ENCODE measurements at regions not wholly inside any gene's neighbourhood (a gene's known extent, or its start where the extent isn't known, plus 50 kb on each side); places are given as distances from the start of the nearest gene placed in this dataset.
A peak's percentile ranks its signal among the peaks of the same experiment; 100 is the strongest.

DNA sequence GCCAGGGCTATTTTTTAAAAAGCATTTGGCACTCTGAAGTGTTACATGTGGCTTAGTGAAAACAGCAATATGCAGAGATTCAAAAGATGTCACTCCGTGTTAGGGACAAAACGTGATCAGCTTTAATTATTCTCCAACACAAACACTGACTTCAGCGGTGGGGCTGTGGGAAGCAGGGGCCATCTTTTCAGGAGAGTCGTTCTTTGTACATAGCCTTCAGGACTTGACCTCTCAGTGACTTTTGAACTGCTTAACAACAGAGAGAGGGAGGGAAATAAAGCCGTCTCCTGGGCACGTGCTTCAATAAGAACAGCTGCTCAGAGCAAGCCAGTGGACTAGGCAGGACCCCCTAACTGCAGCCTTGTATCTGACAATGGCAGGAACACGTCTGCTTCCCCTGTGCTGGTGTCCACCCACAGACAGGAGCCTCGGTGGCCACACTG lies 95.0 kb upstream of the HDAC4 start:
- no peaks in the 10 kb centered on the region for H3K27me3 ChIP-seq
- H3K27ac ChIP-seq: no peak overlapping the region
- H3K4me1 ChIP-seq (ENCODE audit: control insufficient read depth in 1 of 2, insufficient read depth in 1 of 2, low read depth in 1 of 2, low read length in 1 of 2): peaks cover 44% of the 10 kb centered on the region in 2 experiments
- H3K36me3 ChIP-seq: no peaks in the 10 kb centered on the region
- no peak overlapping the region for H3K4me3 ChIP-seq (ENCODE audit: low read depth in 1 of 2, low read length in 1 of 2)
- TF ChIP-seq, protein P1, sequence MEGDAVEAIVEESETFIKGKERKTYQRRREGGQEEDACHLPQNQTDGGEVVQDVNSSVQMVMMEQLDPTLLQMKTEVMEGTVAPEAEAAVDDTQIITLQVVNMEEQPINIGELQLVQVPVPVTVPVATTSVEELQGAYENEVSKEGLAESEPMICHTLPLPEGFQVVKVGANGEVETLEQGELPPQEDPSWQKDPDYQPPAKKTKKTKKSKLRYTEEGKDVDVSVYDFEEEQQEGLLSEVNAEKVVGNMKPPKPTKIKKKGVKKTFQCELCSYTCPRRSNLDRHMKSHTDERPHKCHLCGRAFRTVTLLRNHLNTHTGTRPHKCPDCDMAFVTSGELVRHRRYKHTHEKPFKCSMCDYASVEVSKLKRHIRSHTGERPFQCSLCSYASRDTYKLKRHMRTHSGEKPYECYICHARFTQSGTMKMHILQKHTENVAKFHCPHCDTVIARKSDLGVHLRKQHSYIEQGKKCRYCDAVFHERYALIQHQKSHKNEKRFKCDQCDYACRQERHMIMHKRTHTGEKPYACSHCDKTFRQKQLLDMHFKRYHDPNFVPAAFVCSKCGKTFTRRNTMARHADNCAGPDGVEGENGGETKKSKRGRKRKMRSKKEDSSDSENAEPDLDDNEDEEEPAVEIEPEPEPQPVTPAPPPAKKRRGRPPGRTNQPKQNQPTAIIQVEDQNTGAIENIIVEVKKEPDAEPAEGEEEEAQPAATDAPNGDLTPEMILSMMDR (IDR thresholded peaks at IDR 0.05): no peak
- H3K9me3 ChIP-seq: no peaks in the 10 kb centered on the region

DNA sequence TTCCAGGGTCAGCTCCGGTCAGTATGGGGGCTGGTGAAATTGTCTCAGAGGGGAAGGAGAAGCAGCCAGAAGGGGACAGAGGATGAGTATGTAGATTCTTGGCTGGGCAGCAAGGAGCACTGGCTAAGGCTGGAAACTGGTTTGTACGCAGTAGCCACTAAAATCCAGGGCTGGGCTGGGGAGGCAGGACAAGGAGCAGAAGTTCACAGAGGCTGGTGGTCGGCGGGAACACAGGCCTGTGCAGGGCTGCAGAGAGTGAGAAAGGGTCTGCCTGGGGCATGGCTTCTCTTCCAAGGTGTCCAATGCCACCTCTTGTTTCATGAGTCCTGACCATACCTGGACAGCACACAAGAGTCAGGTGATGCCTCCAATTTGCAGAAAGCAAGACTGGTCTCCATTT lies 94.4 kb upstream of the HDAC4 start:
- TF ChIP-seq, protein P1 (IDR thresholded peaks at IDR 0.05): no peak
- Histone ChIP-seq H3K27ac (no peak overlapping the region), H3K4me3 (ENCODE audit: low read depth in 1 of 2, low read length in 1 of 2) (no peak overlapping the region), H3K27me3 (no peaks in the 10 kb centered on the region), H3K4me1 (ENCODE audit: control insufficient read depth in 1 of 2, insufficient read depth in 1 of 2, low read depth in 1 of 2, low read length in 1 of 2) (peaks cover 37% of the 10 kb centered on the region in 2 experiments), H3K36me3 (no peaks in the 10 kb centered on the region), H3K9me3 (no peaks in the 10 kb centered on the region)

DNA sequence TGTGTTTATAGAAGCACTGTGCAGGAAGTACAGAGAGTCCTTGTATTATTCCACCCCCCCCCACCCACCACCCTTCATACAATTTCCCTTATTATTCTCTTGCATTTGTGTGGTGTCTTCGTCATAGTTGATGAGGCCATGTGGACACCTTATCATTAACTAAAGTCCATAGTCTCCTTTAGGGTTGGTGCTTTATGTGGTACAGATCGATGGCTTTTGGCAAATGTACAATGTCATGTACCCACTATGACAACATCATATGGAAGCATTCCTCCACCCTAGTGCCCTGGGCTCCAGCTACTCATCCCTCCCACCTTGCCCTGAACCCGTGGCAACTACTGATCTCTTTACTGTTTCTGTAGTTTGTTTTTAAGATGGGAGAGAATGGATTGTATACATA lies 93.8 kb upstream of the HDAC4 start:
- peaks cover 31% of the 10 kb centered on the region in 2 experiments for H3K4me1 ChIP-seq (ENCODE audit: control insufficient read depth in 1 of 2, insufficient read depth in 1 of 2, low read depth in 1 of 2, low read length in 1 of 2)
- peak overlapping the region; percentile 71 for H3K27ac ChIP-seq
- TF ChIP-seq, protein P1 (IDR thresholded peaks at IDR 0.05): no peak
- H3K9me3 ChIP-seq: no peaks in the 10 kb centered on the region
- H3K27me3 ChIP-seq: no peaks in the 10 kb centered on the region
- H3K4me3 ChIP-seq (ENCODE audit: low read depth in 1 of 2, low read length in 1 of 2): no peak overlapping the region
- no peaks in the 10 kb centered on the region for H3K36me3 ChIP-seq

DNA sequence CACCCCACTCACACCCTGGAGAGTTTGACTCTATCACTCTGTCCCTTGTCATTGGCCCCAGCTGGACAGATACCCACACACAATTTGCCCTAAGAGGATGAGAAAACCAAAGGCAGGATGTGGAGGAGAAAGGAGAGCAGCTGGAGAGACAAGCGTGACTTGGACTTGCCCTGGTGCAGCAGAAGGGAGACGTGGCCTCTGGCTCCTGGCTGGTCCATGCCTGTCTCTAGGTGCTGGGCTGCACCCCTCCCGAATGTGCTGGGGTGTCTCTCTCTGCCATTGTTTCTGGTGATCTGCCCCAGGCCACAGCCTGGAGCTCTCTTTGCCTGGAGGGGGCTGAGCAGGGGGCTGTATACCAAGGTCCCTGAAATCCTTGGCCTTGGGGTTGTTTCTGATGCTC lies 88.7 kb upstream of the HDAC4 start:
- no peaks in the 10 kb centered on the region for H3K27me3 ChIP-seq
- H3K27ac ChIP-seq: no peak overlapping the region
- TF ChIP-seq, protein P1 (IDR thresholded peaks at IDR 0.05): no peak
- H3K4me3 ChIP-seq (ENCODE audit: low read depth in 1 of 2, low read length in 1 of 2): no peak overlapping the region
- H3K4me1 ChIP-seq (ENCODE audit: control insufficient read depth in 1 of 2, insufficient read depth in 1 of 2, low read depth in 1 of 2, low read length in 1 of 2): peaks cover 17 to 18% of the 10 kb centered on the region in 2 experiments
- no peaks in the 10 kb centered on the region for H3K36me3 ChIP-seq
- no peaks in the 10 kb centered on the region for H3K9me3 ChIP-seq

DNA sequence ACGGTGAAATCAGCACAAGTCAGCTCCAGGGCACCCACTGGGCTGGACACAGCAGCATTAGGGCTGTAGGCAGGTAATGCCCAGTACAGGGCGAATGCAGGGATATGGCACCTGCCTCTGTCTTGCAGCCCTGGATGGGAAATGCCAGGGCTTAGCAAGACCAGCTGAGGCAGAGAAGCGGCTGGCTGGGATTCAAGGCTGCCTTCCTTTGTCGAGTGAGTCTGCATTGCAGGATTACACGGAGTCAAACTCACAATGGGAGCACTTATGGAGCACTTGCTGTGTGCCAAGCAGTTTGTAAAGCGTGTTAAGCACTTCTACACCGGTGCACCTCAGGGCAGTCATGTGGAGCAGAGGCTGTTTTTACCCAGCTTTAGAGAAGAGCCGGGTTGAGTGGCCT lies 87.3 kb upstream of the HDAC4 start:
- H3K4me3 ChIP-seq (ENCODE audit: low read depth in 1 of 2, low read length in 1 of 2): no peak overlapping the region
- H3K27ac ChIP-seq: no peak overlapping the region
- H3K4me1 ChIP-seq (ENCODE audit: control insufficient read depth in 1 of 2, insufficient read depth in 1 of 2, low read depth in 1 of 2, low read length in 1 of 2): peaks cover 5 to 9% of the 10 kb centered on the region in 2 experiments
- H3K27me3 ChIP-seq: no peaks in the 10 kb centered on the region
- TF ChIP-seq, protein P1 (IDR thresholded peaks at IDR 0.05): no peak
- no peaks in the 10 kb centered on the region for H3K36me3 ChIP-seq
- H3K9me3 ChIP-seq: no peaks in the 10 kb centered on the region

DNA sequence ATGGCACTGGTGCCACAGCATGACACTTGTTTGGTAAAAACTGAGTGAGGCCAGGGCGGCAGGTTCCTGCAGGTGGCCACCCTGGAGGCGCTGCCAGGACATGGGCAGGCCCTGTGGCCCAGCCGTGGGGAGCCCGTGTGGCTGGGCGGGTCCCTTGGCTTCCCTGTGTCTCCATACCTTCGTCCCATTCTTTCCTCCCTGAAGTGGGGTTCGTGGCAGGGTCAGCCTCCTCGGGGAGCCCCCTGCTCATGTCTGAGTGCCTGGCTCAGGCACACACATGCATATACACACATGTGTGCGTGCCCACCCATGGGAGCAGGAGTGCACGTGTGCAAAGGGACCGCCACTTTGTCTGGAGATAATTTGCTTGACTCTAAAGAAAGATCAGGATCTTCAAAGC lies 86.5 kb upstream of the HDAC4 start:
- H3K4me1 ChIP-seq (ENCODE audit: control insufficient read depth in 1 of 2, insufficient read depth in 1 of 2, low read depth in 1 of 2, low read length in 1 of 2): peaks cover 0 to under 1% of the 10 kb centered on the region in 2 experiments
- H3K27me3 ChIP-seq: no peaks in the 10 kb centered on the region
- TF ChIP-seq, protein P1 (IDR thresholded peaks at IDR 0.05): no peak
- H3K27ac ChIP-seq: no peak overlapping the region
- H3K36me3 ChIP-seq: no peaks in the 10 kb centered on the region
- H3K4me3 ChIP-seq (ENCODE audit: low read depth in 1 of 2, low read length in 1 of 2): no peak overlapping the region
- no peaks in the 10 kb centered on the region for H3K9me3 ChIP-seq
